ENCODE measurements at regions not wholly inside any gene's neighbourhood (a gene's known extent, or its start where the extent isn't known, plus 50 kb on each side); places are given as distances from the start of the nearest gene placed in this dataset.

GRCh38 chr14:101353422-101353821, 207.9 kb upstream of the DIO3 start:
- TF ChIP-seq ELF1 (IDR thresholded peaks at IDR 0.05; ENCODE audit: borderline replicate concordance, low read depth) (no peak), YY1 (IDR thresholded peaks at IDR 0.05; ENCODE audit: extremely low read depth, insufficient replicate concordance, low read depth, low read length) (no peak), CTCF (IDR thresholded peaks at IDR 0.05 in 2 of 3, conservative IDR thresholded peaks at IDR 0.05 in 1 of 3; ENCODE audit: borderline replicate concordance in 1 of 3, insufficient read depth in 1 of 3, low read depth in 2 of 3, low read length in 2 of 3) (no peak), ATF3 (IDR thresholded peaks at IDR 0.05) (no peak)
- Histone ChIP-seq H3K36me3 (ENCODE audit: control insufficient read depth in 1 of 2, insufficient read depth in 2 of 2, low read length in 2 of 2) (no peaks in the 10 kb centered on the region), H4K20me1 (ENCODE audit: insufficient read depth) (no peaks in the 10 kb centered on the region), H2AFZ (ENCODE audit: low read depth, low read length, poor library complexity, severe bottlenecking) (no peak overlapping the region), H3K9me3 (ENCODE audit: control insufficient read depth in 1 of 2, insufficient read depth in 1 of 2, low read depth in 1 of 2, low read length in 2 of 2) (no peaks in the 10 kb centered on the region), H3K27me3 (ENCODE audit: insufficient read depth, low read length) (no peaks in the 10 kb centered on the region), H3K4me2 (ENCODE audit: low read length) (no peak overlapping the region), H3K4me3 (replicated peaks in 1 of 2; ENCODE audit: low read depth in 1 of 2, low read length in 2 of 2) (no peak overlapping the region), H3K79me2 (ENCODE audit: insufficient read depth, low read length) (no peaks in the 10 kb centered on the region), H3K4me1 (ENCODE audit: control insufficient read depth in 1 of 2, insufficient read depth in 2 of 2, low read length in 2 of 2) (no peaks in the 10 kb centered on the region; a peak in 1 of 4 replicates), H3K9me2 (ENCODE audit: insufficient read depth) (no peaks in the 10 kb centered on the region), H3K27ac (ENCODE audit: low read depth, low read length) (no peak overlapping the region), H3K9ac (ENCODE audit: low read length) (no peak overlapping the region)
- ATAC-seq (no peak), DNase-seq (ENCODE audit: low read depth, low spot score) (no peak)
- no TSS peak for BruUV-seq (replicated peaks)
- ChIA-PET POLR2A (no interaction called here), CTCF (no interaction called here), RAD21 (ENCODE audit: low non-redundant PET in 1 of 2, low total read pairs in 2 of 2, uncharacterized antibody in 2 of 2, unreplicated experiment in 2 of 2) (no interaction called here)
- intact Hi-C loops (cut with micrococcal nuclease): no loop called here

- H3K9me2 ChIP-seq (ENCODE audit: insufficient read depth): no peaks in the 10 kb centered on the region
- ATAC-seq (no peak), DNase-seq (ENCODE audit: low read depth, low spot score) (no peak)
- intact Hi-C loops (cut with micrococcal nuclease): no loop called here
- H3K27ac ChIP-seq (ENCODE audit: low read depth, low read length): no peak overlapping the region
- no peak overlapping the region for H3K4me2 ChIP-seq (ENCODE audit: low read length)
- ChIA-PET CTCF (no interaction called here), POLR2A (no interaction called here), RAD21 (ENCODE audit: low non-redundant PET in 1 of 2, low total read pairs in 2 of 2, uncharacterized antibody in 2 of 2, unreplicated experiment in 2 of 2) (no interaction called here)
- H3K9ac ChIP-seq (ENCODE audit: low read length): no peak overlapping the region
- no TSS peak for BruUV-seq (replicated peaks)
- no peak overlapping the region for H2AFZ ChIP-seq (ENCODE audit: low read depth, low read length, poor library complexity, severe bottlenecking)
- H3K4me1 ChIP-seq (ENCODE audit: control insufficient read depth in 1 of 2, insufficient read depth in 2 of 2, low read length in 2 of 2): no peaks in the 10 kb centered on the region; a peak in 1 of 4 replicates
- no peaks in the 10 kb centered on the region for H3K9me3 ChIP-seq (ENCODE audit: control insufficient read depth in 1 of 2, insufficient read depth in 1 of 2, low read depth in 1 of 2, low read length in 2 of 2)
- H3K4me3 ChIP-seq (replicated peaks in 1 of 2; ENCODE audit: low read depth in 1 of 2, low read length in 2 of 2): no peak overlapping the region
- no peaks in the 10 kb centered on the region for H3K36me3 ChIP-seq (ENCODE audit: control insufficient read depth in 1 of 2, insufficient read depth in 2 of 2, low read length in 2 of 2)
- no peaks in the 10 kb centered on the region for H4K20me1 ChIP-seq (ENCODE audit: insufficient read depth)
- no peaks in the 10 kb centered on the region for H3K27me3 ChIP-seq (ENCODE audit: insufficient read depth, low read length)
- no peaks in the 10 kb centered on the region for H3K79me2 ChIP-seq (ENCODE audit: insufficient read depth, low read length)
- no peak for TF ChIP-seq CBX3 (IDR thresholded peaks at IDR 0.05; ENCODE audit: low read depth)
- TF ChIP-seq ZNF274 (IDR thresholded peaks at IDR 0.05; ENCODE audit: low read depth, low read length): no peak
- no peak for TF ChIP-seq ELF1 (IDR thresholded peaks at IDR 0.05; ENCODE audit: borderline replicate concordance, low read depth)
- TF ChIP-seq REST (IDR thresholded peaks at IDR 0.05; ENCODE audit: low read depth): no peak
- no peak for TF ChIP-seq EZH2phosphoT487 (IDR thresholded peaks at IDR 0.05; ENCODE audit: borderline replicate concordance)
- no peak for TF ChIP-seq RAD21 (IDR thresholded peaks at IDR 0.05; ENCODE audit: low read depth)
- no peak for TF ChIP-seq MAX (IDR thresholded peaks at IDR 0.05)
- TF ChIP-seq TCF7L2 (IDR thresholded peaks at IDR 0.05; ENCODE audit: borderline replicate concordance, extremely low read depth, insufficient read depth, insufficient read length): no peak
Observed at GRCh38 chr14:101354726-101355125, 206.6 kb upstream of the DIO3 start.
